ENCODE measurements at regions not wholly inside any gene's neighbourhood (a gene's known extent, or its start where the extent isn't known, plus 50 kb on each side); places are given as distances from the start of the nearest gene placed in this dataset.
"Not testable (repeated sequence)": the region's sequence is repeated elsewhere in the genome, so short reads cannot be mapped to it uniquely, and the experiment has no call there.

DNA sequence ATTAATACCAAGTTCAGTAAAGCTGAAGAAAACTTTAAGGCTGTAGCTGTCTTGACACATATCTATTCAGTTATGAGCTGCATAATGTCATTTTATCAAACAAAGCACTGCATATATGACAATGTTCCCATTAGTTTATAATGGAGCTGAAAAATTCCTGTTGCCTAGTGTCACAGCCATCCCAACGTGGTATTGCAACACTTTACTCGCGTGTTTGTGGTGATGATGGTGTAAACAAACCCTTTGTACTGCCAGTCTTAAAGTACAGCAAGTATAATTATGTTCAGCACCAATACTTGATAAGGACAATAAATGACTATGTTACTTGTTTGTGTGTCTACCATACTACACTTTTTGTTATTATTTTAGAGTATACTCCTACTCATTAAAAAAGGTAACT lies 1415.6 kb upstream of the PCDH7 start:
- DNase-seq (ENCODE audit: low spot score) = no peak

DNA sequence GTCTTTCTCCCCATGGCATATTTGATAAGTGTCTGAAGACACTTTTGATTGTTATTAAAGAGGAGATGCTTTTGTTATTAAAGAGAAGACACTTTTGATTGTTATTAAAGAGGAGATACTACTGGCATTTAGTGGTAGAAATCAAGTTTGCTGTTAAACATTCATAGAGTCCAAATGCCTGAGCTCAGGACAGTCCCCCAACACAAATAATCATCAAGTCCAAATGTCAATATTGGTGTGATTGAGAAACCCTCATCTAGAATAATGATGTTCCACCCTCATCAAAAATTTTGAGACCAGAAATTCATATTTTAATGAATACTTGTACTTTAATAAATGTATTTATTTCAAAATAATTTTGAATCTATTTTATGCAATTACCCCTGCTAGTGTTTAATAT lies 1412.9 kb upstream of the PCDH7 start:
- DNase-seq (ENCODE audit: low spot score) = no peak

DNA sequence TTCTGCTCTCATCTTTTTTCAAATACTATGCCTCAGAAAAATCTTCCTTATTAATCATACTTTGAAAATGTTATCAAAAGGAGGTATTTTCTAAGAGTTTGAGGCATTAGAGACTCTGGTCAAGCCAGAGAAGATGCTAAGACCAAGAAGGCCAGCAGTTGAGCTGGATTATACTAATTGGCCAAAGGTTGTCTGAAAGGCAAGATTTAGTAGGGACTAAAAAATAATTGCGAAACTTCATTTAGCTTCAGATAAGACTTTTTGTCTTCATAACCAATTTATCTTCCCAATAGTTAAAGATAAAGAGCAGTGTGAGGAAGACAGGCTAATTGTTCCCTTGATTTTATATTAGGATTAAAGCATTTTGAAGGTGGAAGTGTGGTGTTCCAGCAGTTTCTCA lies 1412.4 kb upstream of the PCDH7 start:
- DNase-seq (ENCODE audit: low spot score) = no peak

DNA sequence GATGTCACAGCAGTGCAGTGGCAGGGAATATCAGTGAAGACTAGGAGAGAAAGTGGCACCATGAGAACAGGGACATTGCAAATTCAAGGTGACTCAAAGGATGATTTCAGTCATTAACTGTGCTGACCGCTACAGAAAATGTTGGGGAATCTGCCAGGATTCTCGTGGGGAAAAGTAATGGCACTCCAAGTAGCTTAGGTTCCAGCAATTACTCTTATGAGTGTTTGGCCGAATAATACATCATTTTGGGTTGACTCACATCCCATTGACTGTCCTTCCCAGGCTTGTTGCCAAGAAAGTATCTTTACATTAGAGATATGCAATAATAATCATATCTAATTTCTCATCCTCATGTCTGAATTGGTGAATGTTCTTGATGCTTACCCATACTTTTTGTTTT lies 1411.1 kb upstream of the PCDH7 start:
- DNase-seq (ENCODE audit: low spot score) = no peak

DNA sequence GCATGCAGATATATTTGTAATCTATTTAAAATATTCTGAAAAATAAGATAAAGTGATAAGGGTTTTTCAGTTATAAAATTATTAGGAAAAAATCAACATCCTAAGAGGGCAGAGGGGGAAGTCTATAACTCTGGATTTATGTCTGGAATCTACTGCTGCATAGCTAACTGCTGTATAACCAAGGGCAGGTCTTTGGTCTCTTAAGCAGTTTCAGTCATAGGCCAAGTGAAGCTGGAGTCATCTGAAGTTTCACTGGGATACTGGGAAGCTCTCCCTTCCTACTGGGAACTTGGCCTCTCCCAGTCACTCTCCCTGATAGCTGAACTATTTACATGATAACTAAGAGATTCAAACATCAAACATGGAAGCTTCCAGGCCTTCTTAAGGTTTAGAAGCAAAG lies 1409.9 kb upstream of the PCDH7 start:
- no peak for DNase-seq (ENCODE audit: low spot score)

DNA sequence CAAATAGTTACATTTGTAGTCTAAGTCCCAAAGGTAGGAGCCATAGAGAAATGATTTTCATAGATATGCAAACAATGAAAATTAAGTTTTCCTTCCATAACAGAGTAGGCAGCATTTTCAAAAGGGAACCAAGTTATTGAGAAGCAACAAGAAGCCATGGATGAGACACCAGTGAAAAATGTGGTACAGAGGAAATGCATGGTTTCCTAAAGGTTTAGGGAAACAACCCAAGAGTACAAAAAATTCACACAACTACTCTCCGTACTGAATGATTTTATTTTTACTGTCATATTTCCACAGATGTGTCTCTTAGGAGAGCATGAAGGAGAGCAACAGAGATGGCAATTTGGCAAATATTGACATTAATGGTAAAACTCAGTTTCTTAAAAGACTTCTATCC lies 1408.9 kb upstream of the PCDH7 start:
- DNase-seq (ENCODE audit: low spot score) = no peak

DNA sequence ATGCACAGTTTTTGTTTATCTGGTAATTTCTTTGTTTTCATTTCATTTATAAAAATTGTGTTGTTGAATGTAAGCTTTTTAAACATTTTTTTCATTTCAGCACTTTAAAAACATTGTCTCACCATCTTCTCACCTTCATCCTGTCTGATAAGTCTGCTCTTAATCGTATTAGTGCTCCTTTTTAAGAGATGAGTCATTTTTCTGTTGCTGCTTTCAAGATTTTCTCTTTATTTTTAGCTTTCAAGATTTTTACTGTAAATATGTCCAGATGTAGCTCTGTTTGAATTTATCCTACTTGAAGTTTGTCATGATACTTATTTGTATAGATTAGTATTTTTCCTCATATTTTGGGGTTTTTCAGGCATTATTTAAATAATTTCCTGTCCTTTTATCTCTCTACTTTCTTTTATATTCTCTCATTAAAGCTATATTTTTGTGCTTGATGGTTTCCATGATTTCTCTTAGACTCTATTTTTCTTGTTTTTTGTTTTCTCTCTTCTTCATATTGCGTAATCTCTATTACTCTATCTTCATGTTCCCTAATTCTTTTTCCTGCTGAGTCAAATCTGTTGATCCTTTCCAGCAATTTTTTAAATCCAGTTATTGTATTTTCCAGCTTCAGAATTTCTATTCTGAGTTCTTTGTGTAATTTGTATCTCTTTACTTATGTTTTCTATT lies 1400.4 kb upstream of the PCDH7 start:
- DNase-seq (ENCODE audit: low spot score) = no peak

DNA sequence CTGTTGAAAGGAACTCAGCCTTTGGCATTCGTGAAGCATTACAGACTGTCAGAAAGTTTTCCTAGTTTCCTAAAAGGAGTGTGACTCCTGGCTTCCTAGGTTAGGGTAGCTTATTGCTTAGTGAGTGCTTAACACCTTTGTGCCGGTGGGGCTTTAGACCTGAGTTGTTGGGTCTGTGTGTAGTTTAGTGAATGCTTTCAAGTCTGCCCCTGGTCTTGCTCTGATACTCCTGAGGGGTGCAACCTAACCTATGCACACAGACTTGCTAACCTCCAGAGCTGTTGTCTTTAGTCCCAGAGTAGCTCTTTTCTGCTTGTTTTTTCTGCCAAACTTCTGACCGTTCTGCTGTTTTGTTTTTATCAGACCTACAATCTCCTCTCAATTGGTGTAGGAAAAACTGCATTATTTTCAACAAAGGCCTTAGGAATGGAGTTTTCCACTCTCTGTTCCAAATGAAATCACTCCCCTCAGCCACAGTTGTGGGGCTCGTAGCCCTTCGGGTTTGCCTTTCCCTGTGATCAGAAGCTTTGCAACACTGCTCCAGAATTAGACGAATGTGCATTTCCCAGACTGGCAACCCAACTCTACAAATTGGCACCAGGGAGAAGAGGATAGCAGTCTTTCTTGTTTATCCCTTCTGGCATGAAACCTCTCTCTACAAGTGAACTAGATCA lies 1399.1 kb upstream of the PCDH7 start:
- no peak for DNase-seq (ENCODE audit: low spot score)

DNA sequence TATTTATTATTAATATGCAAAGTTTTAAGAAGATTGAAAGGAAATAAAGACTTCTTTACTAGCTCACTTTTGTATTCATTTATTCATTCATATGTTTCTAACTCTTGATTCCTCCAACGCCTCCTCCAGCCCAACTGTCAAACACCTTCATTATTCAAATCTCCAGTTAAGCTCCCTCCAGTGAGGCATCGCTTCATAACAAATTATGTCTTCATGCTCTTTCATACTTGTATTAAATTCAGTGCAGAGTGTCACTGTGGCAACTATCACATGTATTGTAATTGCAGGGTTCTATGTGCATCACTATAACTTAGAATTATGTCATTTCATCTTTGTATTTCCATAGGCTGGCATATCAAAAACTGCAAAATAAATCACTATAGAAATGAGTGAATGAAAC lies 1394.2 kb upstream of the PCDH7 start:
- DNase-seq (ENCODE audit: low spot score) = no peak

DNA sequence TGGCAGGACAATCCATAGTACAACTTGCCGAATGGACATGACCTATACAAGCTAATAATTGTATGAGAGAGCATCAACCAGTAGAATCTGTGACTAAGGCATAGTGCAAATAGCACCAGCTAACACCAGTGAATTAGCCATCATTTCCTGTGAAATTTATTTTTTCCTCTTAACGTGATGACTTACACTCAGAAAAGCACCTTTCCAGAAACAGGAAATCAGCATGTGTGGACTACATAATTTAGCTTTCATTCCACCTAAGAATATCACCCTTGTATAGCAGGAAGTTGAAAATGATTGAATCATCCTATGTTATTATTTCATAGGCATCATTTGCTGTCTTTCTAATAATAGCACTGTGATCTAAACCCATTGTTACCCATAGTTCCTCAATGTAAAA lies 1393.4 kb upstream of the PCDH7 start:
- DNase-seq (ENCODE audit: low spot score) = no peak

DNA sequence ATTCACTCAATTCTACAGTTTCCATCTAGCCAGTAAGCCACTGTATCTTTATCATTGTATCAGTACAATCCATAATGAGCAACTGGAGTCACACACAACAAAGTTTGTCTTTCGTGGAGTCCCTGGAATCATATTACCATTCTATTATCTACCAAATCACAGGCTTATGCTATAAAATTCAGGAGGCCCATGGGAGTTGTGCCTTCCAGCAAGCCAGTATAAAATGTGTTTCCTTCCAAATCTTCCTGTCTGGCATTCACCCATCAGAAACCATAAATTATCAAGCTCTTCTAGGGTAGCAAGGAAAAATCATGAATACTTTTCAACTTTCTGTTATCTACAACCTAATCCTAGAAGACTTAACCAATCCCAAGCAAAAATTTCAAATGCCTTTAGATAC lies 1383.3 kb upstream of the PCDH7 start:
- no peak for DNase-seq (ENCODE audit: low spot score)

DNA sequence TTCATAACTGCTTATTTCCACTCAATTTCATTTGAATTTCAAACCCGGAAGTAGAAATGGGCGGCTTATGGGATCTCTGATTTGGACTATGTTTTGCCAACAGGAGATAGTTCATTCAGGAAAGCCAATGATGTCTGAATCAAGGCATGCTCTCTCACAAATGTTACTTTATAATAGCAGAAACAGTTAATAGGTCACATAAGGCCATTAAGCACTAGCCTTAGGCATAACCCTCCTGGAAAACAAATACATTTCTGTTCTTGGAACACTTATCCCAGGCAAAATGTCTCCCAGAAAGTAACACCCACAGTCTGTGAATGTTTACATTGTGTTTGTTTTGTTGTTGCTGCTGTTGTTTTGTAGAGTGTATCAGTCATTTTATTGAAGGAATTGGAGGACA lies 1347.2 kb upstream of the PCDH7 start:
- no peak for DNase-seq (ENCODE audit: low spot score)

DNA sequence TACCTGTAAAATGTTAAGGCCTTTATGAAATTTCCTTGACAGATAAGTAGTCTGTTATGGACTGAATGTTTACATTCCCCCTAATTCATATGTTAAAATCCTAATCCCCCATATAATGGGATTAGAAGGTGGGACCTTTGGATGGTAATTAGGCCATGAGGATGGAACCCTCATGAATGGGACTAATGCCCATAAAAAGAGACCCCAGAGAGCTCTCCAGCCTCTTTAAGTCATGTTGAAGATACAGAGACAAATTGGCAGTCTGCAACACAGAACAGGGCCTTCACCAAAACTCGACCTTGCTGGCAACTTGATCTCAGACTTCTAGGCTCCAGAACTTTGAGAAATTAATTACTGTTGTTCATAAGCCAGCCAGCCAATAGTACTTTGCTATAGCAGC lies 1344.5 kb upstream of the PCDH7 start:
- DNase-seq (ENCODE audit: low spot score) = no peak

DNA sequence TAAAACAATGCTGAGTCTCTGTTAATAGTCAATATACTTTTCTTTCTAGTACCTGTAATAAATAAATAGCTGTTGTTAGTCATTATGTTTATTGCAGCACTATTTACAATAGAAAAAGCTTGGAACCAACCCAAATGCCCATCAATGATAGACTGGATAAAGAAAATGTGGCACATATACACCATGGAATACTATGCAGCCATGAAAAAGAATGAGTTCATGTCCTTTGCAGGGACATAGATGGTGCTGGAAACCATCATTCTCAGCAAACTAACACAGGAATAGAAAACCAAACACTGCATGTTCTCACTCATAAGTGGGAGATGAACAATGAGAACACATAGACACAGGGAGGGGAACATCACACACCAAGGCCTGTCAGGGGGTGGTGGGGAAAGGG lies 1341.9 kb upstream of the PCDH7 start:
- DNase-seq (ENCODE audit: low spot score) = not testable (repeated sequence)

DNA sequence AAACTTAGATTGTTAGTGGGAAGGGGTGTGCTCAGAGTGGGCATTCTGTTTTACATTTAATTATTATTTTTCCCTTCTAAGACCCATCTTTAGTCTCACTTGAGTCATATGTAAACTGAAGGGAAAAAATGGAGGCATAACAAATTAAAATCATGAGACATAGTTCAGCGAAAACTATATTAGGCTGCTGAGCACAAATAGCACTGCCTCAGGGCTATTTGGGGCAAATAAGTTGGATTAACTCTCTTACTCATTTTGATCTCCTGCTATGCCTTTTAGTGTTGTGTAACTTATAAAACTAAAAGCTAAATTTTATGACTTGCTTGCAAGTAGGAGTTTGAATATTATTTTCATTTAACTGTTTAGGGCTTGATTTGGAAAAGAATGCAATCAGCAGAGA lies 1329.2 kb upstream of the PCDH7 start:
- no peak for DNase-seq (ENCODE audit: low spot score)

DNA sequence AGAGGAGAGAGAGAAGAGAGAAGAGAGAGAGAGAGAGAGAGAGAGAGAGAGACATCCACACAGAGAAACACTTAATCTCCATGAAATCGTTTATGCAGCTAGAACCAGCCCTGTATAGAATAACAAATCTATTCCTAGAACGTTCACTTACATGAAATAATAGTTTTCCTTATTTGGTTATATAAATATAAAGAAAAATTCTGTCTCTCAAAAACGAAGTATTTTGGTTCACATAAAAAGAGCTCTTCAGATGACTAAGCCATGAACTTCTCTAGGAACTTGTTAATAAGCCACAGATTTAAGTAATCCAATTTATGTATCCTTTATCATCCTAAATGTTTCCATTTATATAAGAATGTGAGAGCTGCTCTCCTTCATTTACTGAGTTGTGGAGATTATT lies 1315.1 kb upstream of the PCDH7 start:
- DNase-seq (ENCODE audit: low spot score) = no peak

DNA sequence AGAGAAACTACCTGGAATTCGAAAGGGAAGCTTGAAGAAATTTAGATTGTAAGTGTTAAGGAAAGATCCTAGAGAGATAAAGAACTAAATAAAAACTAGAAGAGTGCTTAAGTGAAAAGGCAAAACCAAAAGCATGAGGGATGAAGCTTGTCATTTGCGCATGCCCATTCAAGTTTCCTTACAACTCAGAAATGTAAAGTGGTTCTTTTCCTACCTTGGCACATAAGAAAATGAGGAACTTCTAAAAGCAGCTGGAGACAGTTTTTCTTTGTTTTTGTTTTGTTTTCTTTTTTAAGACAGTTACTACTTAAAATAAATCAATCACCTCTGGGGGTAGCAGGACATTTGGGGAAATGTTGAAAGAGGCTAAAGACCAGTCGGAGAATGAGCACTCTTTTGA lies 1304.4 kb upstream of the PCDH7 start:
- DNase-seq (ENCODE audit: low spot score) = no peak

DNA sequence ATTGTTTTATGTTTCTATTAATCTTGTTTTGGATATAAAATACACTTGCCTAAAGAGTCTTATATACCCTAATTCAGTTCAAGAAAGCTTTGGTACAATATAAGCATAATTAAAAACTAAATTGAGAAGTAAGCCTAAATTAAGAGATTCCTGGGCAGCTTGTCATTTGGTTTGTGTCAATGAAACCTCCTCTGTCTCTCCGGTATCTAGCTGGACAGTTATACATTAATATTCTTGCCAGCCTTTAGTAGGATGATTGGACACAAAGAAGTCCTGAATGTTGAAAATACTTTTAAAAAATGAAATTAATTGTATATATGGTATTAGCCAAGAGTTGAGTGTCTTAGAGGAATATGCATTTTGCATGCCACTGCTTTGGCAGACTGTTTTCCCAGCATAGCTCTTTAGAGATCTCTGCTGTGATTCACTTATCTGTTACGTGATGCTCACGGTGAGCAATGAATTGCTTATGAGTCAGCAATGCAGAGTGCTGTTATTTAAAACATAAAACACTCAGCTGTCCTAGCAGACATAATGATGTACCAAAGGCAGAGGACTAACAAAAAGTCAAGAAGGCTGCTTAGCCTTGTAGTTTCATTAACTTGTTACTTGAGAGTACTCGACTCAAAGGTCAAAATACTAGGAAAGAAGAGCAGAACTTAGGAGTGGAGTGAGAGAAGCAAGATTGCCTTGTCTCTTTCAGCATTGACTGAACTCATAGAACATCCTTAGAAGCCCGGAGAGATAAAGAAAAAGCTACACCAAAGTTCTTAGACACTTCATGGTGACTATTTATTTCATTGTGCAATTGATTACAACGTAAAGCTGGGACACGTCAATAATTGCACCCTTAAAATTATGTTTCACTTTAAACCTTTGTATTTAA lies 1296.1 kb upstream of the PCDH7 start:
- no peak for DNase-seq (ENCODE audit: low spot score)

DNA sequence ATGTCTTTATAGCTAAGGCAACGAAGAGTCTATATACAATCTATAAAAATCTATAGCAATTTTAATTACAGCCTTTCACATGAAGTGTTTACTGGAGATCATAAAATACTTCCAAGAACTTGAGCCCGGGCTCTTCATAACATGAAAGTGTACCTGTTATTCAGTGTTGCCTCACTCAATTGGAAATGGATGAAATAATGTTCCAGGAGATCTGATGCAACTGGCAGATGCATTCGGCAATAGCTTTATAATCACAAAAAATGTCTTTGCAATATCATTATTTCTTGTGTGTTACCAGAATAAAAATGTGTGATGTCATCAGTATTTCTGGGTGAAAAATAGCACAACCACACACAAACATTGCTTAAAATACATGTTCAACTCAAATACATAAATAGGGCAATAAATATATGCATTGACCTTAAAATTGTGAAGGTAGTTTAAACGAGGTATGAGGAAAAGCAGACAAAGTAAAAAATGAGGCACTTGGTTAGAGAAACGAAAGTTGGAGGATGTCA lies 1266.8 kb upstream of the PCDH7 start:
- no peak for DNase-seq (ENCODE audit: low spot score)

DNA sequence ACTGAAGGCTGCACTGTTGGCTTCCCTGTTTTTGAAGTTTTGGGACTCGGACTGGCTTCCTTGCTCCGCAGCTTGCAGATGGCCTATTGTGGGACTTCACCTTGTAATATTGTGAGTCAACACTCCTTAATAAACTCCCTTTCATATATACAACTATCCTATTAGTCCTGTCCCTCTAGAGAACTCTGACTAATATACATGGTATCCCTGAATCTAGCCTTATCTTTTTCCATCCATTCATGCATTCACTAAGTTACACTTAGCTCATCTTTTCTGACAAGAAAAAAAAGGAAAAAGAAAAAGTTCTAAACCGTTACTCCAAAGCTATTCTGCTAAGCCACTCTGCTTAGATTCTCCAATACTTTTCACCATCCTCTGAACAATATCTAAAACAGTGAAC lies 1260.2 kb upstream of the PCDH7 start:
- DNase-seq (ENCODE audit: low spot score) = no peak

DNA sequence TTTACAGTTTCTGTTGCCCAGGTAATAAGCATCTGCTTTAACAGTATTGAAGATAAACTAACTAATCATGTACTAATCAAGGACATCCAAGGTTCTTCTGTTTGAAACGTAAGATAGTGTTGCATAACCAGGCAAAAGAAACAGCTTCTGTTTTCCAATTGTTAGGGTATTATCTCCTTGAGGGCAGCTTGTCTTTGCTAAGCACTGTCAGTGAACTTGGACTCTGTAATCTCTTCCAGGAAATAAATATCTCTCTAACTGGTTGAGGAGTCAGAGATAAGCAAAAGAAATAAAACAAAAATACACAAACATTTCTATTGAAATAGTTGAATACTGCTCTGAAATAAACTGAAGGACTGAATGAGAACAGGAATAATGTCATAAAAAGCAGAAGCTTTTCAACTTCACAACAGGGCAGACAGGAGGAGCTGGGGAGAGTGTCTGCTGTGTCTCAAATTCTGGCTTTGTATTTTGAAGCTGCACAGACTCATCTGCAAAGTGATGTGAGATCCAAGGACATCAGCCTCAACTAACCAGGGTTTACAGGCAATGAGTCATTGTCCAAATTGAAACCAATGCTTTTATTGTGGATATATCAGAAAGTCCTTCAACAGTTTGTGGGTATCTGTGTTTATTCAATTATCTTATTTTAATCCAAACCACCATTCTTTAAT lies 1253.0 kb upstream of the PCDH7 start:
- no peak for DNase-seq (ENCODE audit: low spot score)

Measured in iPS-NIHi11 (cell line).